ENCODE measurements at regions not wholly inside any gene's neighbourhood (a gene's known extent, or its start where the extent isn't known, plus 50 kb on each side); places are given as distances from the start of the nearest gene placed in this dataset.

GRCh38 chr16:65376601-65377000, 254.7 kb upstream of the CDH11 start:
- no peak for TF ChIP-seq CTCF (IDR thresholded peaks at IDR 0.05; ENCODE audit: insufficient read depth, low read depth, low read length)
- TF ChIP-seq EZH2 (IDR thresholded peaks at IDR 0.05; ENCODE audit: insufficient read depth, low read length), result no peak
